ENCODE measurements at regions not wholly inside any gene's neighbourhood (a gene's known extent, or its start where the extent isn't known, plus 50 kb on each side); places are given as distances from the start of the nearest gene placed in this dataset. TPM values are rescaled to one million over a fixed set of nuclear protein-coding genes. Genes with fewer than 3 reads are reported as not detected.

- in situ Hi-C loops (cut with MboI), result no loop called here
- 34 to 39% methylated on average over 7 of the region's 7 CpGs for WGBS, 2 experiments (ENCODE audit: low coverage in 1 of 2, low lambda C conversion rate in 2 of 2, missing lambda C conversion rate in 2 of 2)
- no peak overlapping the region for H3K4me3 ChIP-seq
These were observed 103.1 kb upstream of the ISL1 start for GRCh38 chr5:51279983-51280706.

GRCh38 chr5:51286046-51286445 lies 97.2 kb upstream of the ISL1 start:
- in situ Hi-C loops (cut with MboI), result no loop called here
- H3K9me3 ChIP-seq (ENCODE audit: low read depth), result no peaks in the 10 kb centered on the region
- H3K4me3 ChIP-seq, result no peak overlapping the region
- no peaks in the 10 kb centered on the region for H3K36me3 ChIP-seq (ENCODE audit: low read depth)
- H3K27ac ChIP-seq, result no peak overlapping the region
- H3K4me1 ChIP-seq (ENCODE audit: insufficient read depth), result no peaks in the 10 kb centered on the region
- 6 to 7% methylated on average over 4 of the region's 4 CpGs for WGBS, 2 experiments (ENCODE audit: low coverage in 1 of 2, low lambda C conversion rate in 2 of 2, missing lambda C conversion rate in 2 of 2)
- H4K20me1 ChIP-seq (ENCODE audit: insufficient read depth), result no peaks in the 10 kb centered on the region
- no peak overlapping the region for H2AFZ ChIP-seq
- TF ChIP-seq EZH2phosphoT487 (IDR thresholded peaks at IDR 0.05; ENCODE audit: insufficient read depth, low read depth), result no peak
- TF ChIP-seq EZH2 (IDR thresholded peaks at IDR 0.05; ENCODE audit: insufficient read depth, poor library complexity, severe bottlenecking), result no peak
- no peak overlapping the region for H3K9ac ChIP-seq
- DNase-seq, result no peak
- no peaks in the 10 kb centered on the region for H3K79me2 ChIP-seq (ENCODE audit: insufficient read depth)
- no peaks in the 10 kb centered on the region for H3F3A ChIP-seq (ENCODE audit: insufficient read depth)
- no peaks in the 10 kb centered on the region for H3K9me2 ChIP-seq (ENCODE audit: insufficient read depth)
- H3K27me3 ChIP-seq (replicated peaks; ENCODE audit: insufficient read depth), result no peaks in the 10 kb centered on the region
- no peak overlapping the region for H3K4me2 ChIP-seq (ENCODE audit: unreplicated experiment)

More at GRCh38 chr5:51279983-51280706, 103.1 kb upstream of the ISL1 start:
- Histone ChIP-seq H3K4me2 (ENCODE audit: unreplicated experiment) (no peak overlapping the region), H3F3A (ENCODE audit: insufficient read depth) (no peaks in the 10 kb centered on the region), H2AFZ (no peak overlapping the region), H3K27me3 (replicated peaks; ENCODE audit: insufficient read depth) (no peaks in the 10 kb centered on the region), H3K9ac (no peak overlapping the region), H3K79me2 (ENCODE audit: insufficient read depth) (no peaks in the 10 kb centered on the region), H3K4me1 (ENCODE audit: insufficient read depth) (no peaks in the 10 kb centered on the region), H3K9me3 (ENCODE audit: low read depth) (no peaks in the 10 kb centered on the region), H3K9me2 (ENCODE audit: insufficient read depth) (no peaks in the 10 kb centered on the region), H4K20me1 (ENCODE audit: insufficient read depth) (no peaks in the 10 kb centered on the region), H3K27ac (no peak overlapping the region), H3K36me3 (ENCODE audit: low read depth) (no peaks in the 10 kb centered on the region)
- TF ChIP-seq EZH2 (IDR thresholded peaks at IDR 0.05; ENCODE audit: insufficient read depth, poor library complexity, severe bottlenecking) (no peak), EZH2phosphoT487 (IDR thresholded peaks at IDR 0.05; ENCODE audit: insufficient read depth, low read depth) (no peak)
- DNase-seq, result no peak

GRCh38 chr5:51302343-51302742 lies 80.9 kb upstream of the ISL1 start:
- Histone ChIP-seq H3K27me3 (replicated peaks; ENCODE audit: insufficient read depth) (no peaks in the 10 kb centered on the region), H4K20me1 (ENCODE audit: insufficient read depth) (no peaks in the 10 kb centered on the region), H3K9me2 (ENCODE audit: insufficient read depth) (no peaks in the 10 kb centered on the region), H3K36me3 (ENCODE audit: low read depth) (no peaks in the 10 kb centered on the region), H3K79me2 (ENCODE audit: insufficient read depth) (no peaks in the 10 kb centered on the region), H3K9ac (no peak overlapping the region), H3K4me1 (ENCODE audit: insufficient read depth) (no peaks in the 10 kb centered on the region), H2AFZ (no peak overlapping the region), H3F3A (ENCODE audit: insufficient read depth) (no peaks in the 10 kb centered on the region), H3K4me2 (ENCODE audit: unreplicated experiment) (no peak overlapping the region), H3K4me3 (no peak overlapping the region), H3K9me3 (ENCODE audit: low read depth) (no peaks in the 10 kb centered on the region), H3K27ac (no peak overlapping the region)
- in situ Hi-C loops (cut with MboI), result no loop called here
- TF ChIP-seq EZH2phosphoT487 (IDR thresholded peaks at IDR 0.05; ENCODE audit: insufficient read depth, low read depth) (no peak), EZH2 (IDR thresholded peaks at IDR 0.05; ENCODE audit: insufficient read depth, poor library complexity, severe bottlenecking) (no peak)
- WGBS, 2 experiments (ENCODE audit: low coverage in 1 of 2, low lambda C conversion rate in 2 of 2, missing lambda C conversion rate in 2 of 2), result 3 to 12% methylated on average over 2 of the region's 2 CpGs
- DNase-seq, result no peak

- no peaks in the 10 kb centered on the region for H3K27me3 ChIP-seq (replicated peaks; ENCODE audit: insufficient read depth)
- 0 to 13% methylated on average over 1 of the region's 1 CpG for WGBS, 2 experiments (ENCODE audit: low coverage in 1 of 2, low lambda C conversion rate in 2 of 2, missing lambda C conversion rate in 2 of 2)
- H3K36me3 ChIP-seq (ENCODE audit: low read depth), result no peaks in the 10 kb centered on the region
- no peak overlapping the region for H3K9ac ChIP-seq
- no peak overlapping the region for H2AFZ ChIP-seq
- H3K4me2 ChIP-seq (ENCODE audit: unreplicated experiment), result no peak overlapping the region
- H3K27ac ChIP-seq, result no peak overlapping the region
- H3K4me1 ChIP-seq (ENCODE audit: insufficient read depth), result no peaks in the 10 kb centered on the region
- H3K9me3 ChIP-seq (ENCODE audit: low read depth), result no peaks in the 10 kb centered on the region
- H3K4me3 ChIP-seq, result no peak overlapping the region
- TF ChIP-seq EZH2 (IDR thresholded peaks at IDR 0.05; ENCODE audit: insufficient read depth, poor library complexity, severe bottlenecking), result no peak
- no peak for TF ChIP-seq EZH2phosphoT487 (IDR thresholded peaks at IDR 0.05; ENCODE audit: insufficient read depth, low read depth)
- in situ Hi-C loops (cut with MboI), result no loop called here
- DNase-seq, result no peak
- H4K20me1 ChIP-seq (ENCODE audit: insufficient read depth), result no peaks in the 10 kb centered on the region
- H3K79me2 ChIP-seq (ENCODE audit: insufficient read depth), result no peaks in the 10 kb centered on the region
- H3F3A ChIP-seq (ENCODE audit: insufficient read depth), result no peaks in the 10 kb centered on the region
- H3K9me2 ChIP-seq (ENCODE audit: insufficient read depth), result no peaks in the 10 kb centered on the region
These were observed 56.4 kb upstream of the ISL1 start for GRCh38 chr5:51326844-51327243.

Small RNA genes in the stretch of these regions (small RNA-seq; reads per million reads assigned to genes)
- gene AC022441.3 (ENCODE audit: low read depth, low replicate concordance) (not detected), gene RNU6-1296P (ENCODE audit: low read depth, low replicate concordance) (not detected), gene RNU6-480P (ENCODE audit: low read depth, low replicate concordance) (not detected)
